Heart right ventricle (tissue), 16 donors: ENCODE measurements at regions not wholly inside any gene's neighbourhood (a gene's known extent, or its start where the extent isn't known, plus 50 kb on each side); places are given as distances from the start of the nearest gene placed in this dataset.
"Not testable (repeated sequence)": the region's sequence is repeated elsewhere in the genome, so short reads cannot be mapped to it uniquely, and the experiment has no call there.

Source experiments
- ATAC-seq, 8 donors: fragments of 200-7000 bp; cut with Tn5 transposase; one replicate each; pipeline ENCODE4 v1.9.1; 2020; ENCODE audit warnings: mild to moderate bottlenecking in 8 of 8, moderate library complexity in 8 of 8, moderate number of reproducible peaks in 1 of 8
- DNase-seq, 2 donors: peaks; one replicate each; pipeline ENCODE4 v3.0.0-alpha.2; 2020
- H3K27ac ChIP-seq, 10 donors: fragments of 200-600 bp; sonication (generic) in 2 of 10; one replicate each; pipeline versions ENCODE4 v1.5.0 to v1.8.0; 2020 to 2022; ENCODE audit warnings: mild to moderate bottlenecking in 3 of 10
- H3K27me3 ChIP-seq, 7 donors: fragments of 200-600 bp; one replicate each; pipeline ENCODE4 v1.8.0; 2021 to 2022; ENCODE audit warnings: mild to moderate bottlenecking in 2 of 7
- H3K36me3 ChIP-seq, 9 donors: fragments of 200-600 bp; sonication (generic) in 1 of 9; one replicate each; pipeline versions ENCODE4 v1.5.0 to v1.8.0; 2020 to 2022; ENCODE audit warnings: mild to moderate bottlenecking in 2 of 9
- H3K4me1 ChIP-seq, 9 donors: fragments of 200-600 bp; sonication (generic) in 1 of 9; one replicate each; pipeline versions ENCODE4 v1.5.0 to v1.8.0; 2020 to 2022; ENCODE audit warnings: mild to moderate bottlenecking in 4 of 9
- H3K4me3 ChIP-seq, 10 donors: fragments of 200-600 bp; sonication (generic) in 2 of 10; one replicate each; pipeline versions ENCODE4 v1.5.0 to v1.8.0; 2020 to 2022; ENCODE audit warnings: mild to moderate bottlenecking in 7 of 10, moderate library complexity in 2 of 10
- H3K9me3 ChIP-seq, 11 donors: fragments of 200-600 bp in 10 of 11; sonication (generic) in 2 of 11; one replicate each; pipeline versions ENCODE4 v1.5.0 to v1.8.0; 2013 to 2022; ENCODE audit warnings: mild to moderate bottlenecking in 2 of 11, control low read depth in 1 of 11, moderate library complexity in 1 of 11
- CTCF ChIP-seq, 9 donors: fragments of 200-600 bp; sonication (generic) in 2 of 9; IDR thresholded peaks; one replicate each; pipeline versions ENCODE4 v1.5.0 to v1.8.0; 2021 to 2022; ENCODE audit warnings: antibody characterized with exemption in 9 of 9, mild to moderate bottlenecking in 5 of 9, moderate library complexity in 1 of 9
- WGBS, 2 donors: extraction: QIAGEN DNeasy Blood & Tissue Kit; methylation state at CpG; one replicate each; pipeline ENCODE4 v1.1.7; 2013; ENCODE audit warnings: inconsistent platforms in 1 of 2; 5-methylcytosine and 5-hydroxymethylcytosine counted together
- intact Hi-C, 10 donors: fragments of 100-400 bp; cut with DNase I; formaldehyde crosslinking; loops; one replicate each; pipeline versions ENCODE4 v1.11.1 to v1.14.2; 2022
- donor health status: Arrhythmogenic right ventricular cardiomyopathy.
- donor health status: ischemic (EF 13 %, LVEDD 7.1; RV severe dilation, severe dysfunction).
- donor health status: healthy with polysubstance abuse.
- donor health status: DM: no; HTN: yes; CAD: no.
- donor health status: DM: no; HTN: no; CAD: no.
- donor health status: ischemic (EF 25% LVEDD 6.9; RV normal size, moderate dysfunction).
- donor health status: ischemic (EF 25% LVEDD 5.7; RV mildly dilated, moderate dysfunction).
- donor health status: healthy.
- donor health status: DM: yes; HTN: yes; CAD: no.
- donor health status: Ischemic cardiomyopathy.
- donor health status: ischemic (EF 35%, LVEDD 5.7; RV mildly dilated, moderate dysfunction).
- donor health status: nonischemic (EF 11% LVEDD 7.7; RV severe dilation, severe dysfunction).
- donor health status: DM: yes; HTN: yes; CAD: no.
- donor health status: PGD.
- donor health status: ischemic (EF 29% LVEDD 5.4; RV normal size, mild dysfunction).
- donor health status: nonischemic (EF 23%, LVEDD 6.1; RV moderate dilation, normal function).

- 64 to 69% methylated on average over 3 of the region's 3 CpGs for WGBS, 2 donors
- DNase-seq (no peak), ATAC-seq (no peak)
- no peaks in the 10 kb centered on the region for H3K9me3 ChIP-seq
- TF ChIP-seq CTCF (IDR thresholded peaks at IDR 0.05) = no peak
- H3K4me1 ChIP-seq = no peaks in the 10 kb centered on the region
- no peak overlapping the region for H3K27ac ChIP-seq
- intact Hi-C loops = no loop called here
- no peaks in the 10 kb centered on the region for H3K36me3 ChIP-seq
- H3K27me3 ChIP-seq = peaks cover 0 to 3% (median 0%) of the 10 kb centered on the region in 7 donors
- no peak overlapping the region for H3K4me3 ChIP-seq
These were observed 115.0 kb upstream of the HAND1 start for GRCh38 chr5:154593071-154593470.

- Histone ChIP-seq H3K4me3 (no peak overlapping the region), H3K36me3 (no peaks in the 10 kb centered on the region), H3K4me1 (no peaks in the 10 kb centered on the region), H3K27ac (no peak overlapping the region), H3K27me3 (peaks cover 0 to 23% (median 4%) of the 10 kb centered on the region in 7 donors), H3K9me3 (no peaks in the 10 kb centered on the region)
- TF ChIP-seq CTCF (IDR thresholded peaks at IDR 0.05) = no peak
- 69 to 75% methylated on average over 4 of the region's 4 CpGs for WGBS, 2 donors
- ATAC-seq (no peak), DNase-seq (no peak)
- intact Hi-C loops = no loop called here
These were observed 112.2 kb upstream of the HAND1 start for GRCh38 chr5:154590093-154590724.

- ATAC-seq (no peak), DNase-seq (no peak)
- Histone ChIP-seq H3K27ac (no peak overlapping the region), H3K9me3 (no peaks in the 10 kb centered on the region), H3K36me3 (no peaks in the 10 kb centered on the region), H3K27me3 (peaks cover 0 to 26% (median 4%) of the 10 kb centered on the region in 7 donors), H3K4me3 (no peak overlapping the region), H3K4me1 (no peaks in the 10 kb centered on the region)
- no peak for TF ChIP-seq CTCF (IDR thresholded peaks at IDR 0.05)
- 78 to 87% methylated on average over 4 of the region's 4 CpGs for WGBS, 2 donors
- intact Hi-C loops = no loop called here
These were observed 111.5 kb upstream of the HAND1 start for GRCh38 chr5:154589511-154589910.

GRCh38 chr5:154588833-154589425 lies 110.9 kb upstream of the HAND1 start:
- H3K9me3 ChIP-seq, DNase-seq: not testable (repeated sequence)
- 81% methylated on average over 7 of the region's 7 CpGs for WGBS, 2 donors

More at GRCh38 chr5:154588833-154589425, 110.9 kb upstream of the HAND1 start:
- H3K36me3 ChIP-seq, H3K27ac ChIP-seq, H3K4me1 ChIP-seq, H3K4me3 ChIP-seq, intact Hi-C loops, ATAC-seq: not testable (repeated sequence)
- H3K27me3 ChIP-seq = peaks cover 0 to 27% (median 10%) of the 10 kb centered on the region in 7 donors
